Uterus (tissue), 2 donors: ENCODE measurements at regions not wholly inside any gene's neighbourhood (a gene's known extent, or its start where the extent isn't known, plus 50 kb on each side); places are given as distances from the start of the nearest gene placed in this dataset.

Source experiments
- CTCF ChIP-seq, 4 experiments: fragments of 200-600 bp in 2 of 4; fragments of 450-650 bp in 2 of 4; sonication (generic) in 2 of 4; IDR thresholded peaks; one replicate each; pipeline ENCODE4 v1.5.1; 2016 to 2019; ENCODE audit warnings: antibody characterized with exemption in 4 of 4, mild to moderate bottlenecking in 2 of 4, moderate library complexity in 1 of 4
- POLR2A ChIP-seq, 2 donors: fragments of 450-650 bp; IDR thresholded peaks; one replicate each; pipeline ENCODE4 v1.6.1; 2016; ENCODE audit warnings: antibody characterized with exemption in 2 of 2, mild to moderate bottlenecking in 1 of 2, moderate library complexity in 1 of 2

DNA sequence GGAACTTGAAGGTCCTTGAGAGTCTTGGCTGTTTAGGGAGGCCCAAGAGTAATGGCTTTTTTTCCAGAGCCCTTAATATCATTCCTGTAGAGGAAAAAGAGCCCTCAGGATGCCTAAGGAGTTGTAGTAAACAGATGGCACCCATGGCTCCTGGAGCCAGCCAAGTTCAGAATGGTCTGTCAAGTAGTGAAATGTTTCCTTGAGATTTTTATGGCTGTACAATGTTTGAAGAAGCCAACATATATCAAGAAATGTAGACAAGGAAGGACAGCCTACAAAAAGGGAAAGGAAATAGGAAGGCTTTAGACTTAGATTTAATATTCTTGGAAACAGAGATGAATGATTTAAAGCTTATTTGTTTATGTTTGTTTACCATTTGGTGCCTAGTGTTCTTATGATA is 334.8 kb downstream of the SATB1 start:
- TF ChIP-seq CTCF (IDR thresholded peaks at IDR 0.05) (no peak), POLR2A (IDR thresholded peaks at IDR 0.05) (no peak)
